H9 (cell line): ENCODE measurements at regions not wholly inside any gene's neighbourhood (a gene's known extent, or its start where the extent isn't known, plus 50 kb on each side); places are given as distances from the start of the nearest gene placed in this dataset.
A peak's percentile ranks its signal among the peaks of the same experiment; 100 is the strongest.

Experiments
- DNase-seq: peaks from one replicate; pipeline ENCODE4 v3.0.0-alpha.2; 2017
- H2AFZ ChIP-seq: one replicate; pipeline ENCODE4 v1.6.1; 2013; ENCODE audit warnings: mild to moderate bottlenecking, low read length, control low read depth, moderate library complexity
- H2AK5ac ChIP-seq: 2 replicates; pipeline ENCODE4 v1.6.1; 2013; ENCODE audit warnings: low read length, control low read depth, mixed read lengths; ENCODE audit not compliant: insufficient read length
- H2BK120ac ChIP-seq: one replicate; pipeline ENCODE4 v1.6.1; 2013; ENCODE audit warnings: low read depth, mild to moderate bottlenecking, low read length, control low read depth, inconsistent platforms; ENCODE audit not compliant: poor library complexity, severe bottlenecking
- H2BK12ac ChIP-seq: 2 replicates; pipeline ENCODE4 v1.6.1; 2013; ENCODE audit warnings: low read length, control low read depth, mixed read lengths, low read depth; ENCODE audit not compliant: insufficient read length
- H2BK15ac ChIP-seq: 2 replicates; pipeline ENCODE4 v1.6.1; 2013; ENCODE audit warnings: low read depth, low read length, control low read depth
- H2BK20ac ChIP-seq: one replicate; pipeline ENCODE4 v1.6.1; 2013; ENCODE audit warnings: low read depth, mild to moderate bottlenecking, low read length, control low read depth, inconsistent platforms; ENCODE audit not compliant: poor library complexity, severe bottlenecking
- H2BK5ac ChIP-seq: 2 replicates; pipeline ENCODE4 v1.6.1; 2013; ENCODE audit warnings: low read length, control low read depth, mixed read lengths; ENCODE audit not compliant: insufficient read length
- H3K14ac ChIP-seq: 2 replicates; pipeline ENCODE4 v1.6.1; 2013; ENCODE audit warnings: low read length, control low read depth; ENCODE audit not compliant: insufficient read depth
- H3K18ac ChIP-seq: 2 replicates; pipeline ENCODE4 v1.6.1; 2013; ENCODE audit warnings: low read depth, mild to moderate bottlenecking, mixed read lengths, low read length, control low read depth; ENCODE audit not compliant: insufficient read length
- H3K23ac ChIP-seq: 2 replicates; pipeline ENCODE4 v1.6.1; 2013; ENCODE audit warnings: low read length, control low read depth, mixed read lengths, low read depth; ENCODE audit not compliant: insufficient read length
- H3K23me2 ChIP-seq: 2 replicates; pipeline ENCODE4 v1.6.1; 2013; ENCODE audit warnings: low read depth, mild to moderate bottlenecking, mixed read lengths, low read length, control low read depth; ENCODE audit not compliant: insufficient read length, poor library complexity, severe bottlenecking
- H3K27ac ChIP-seq: 2 replicates; pipeline ENCODE4 v1.5.1; 2013; ENCODE audit warnings: low read length, control low read depth, mixed read lengths, low read depth; ENCODE audit not compliant: insufficient read length
- H3K27me3 ChIP-seq: 2 replicates; pipeline ENCODE4 v1.6.1; 2013; ENCODE audit warnings: low read length, control low read depth, inconsistent platforms; ENCODE audit not compliant: insufficient read depth
- H3K4ac ChIP-seq: 2 replicates; pipeline ENCODE4 v1.6.1; 2013; ENCODE audit warnings: low read depth, mild to moderate bottlenecking, control low read depth, inconsistent platforms, low read length, moderate library complexity
- H3K4me1 ChIP-seq: 2 replicates; pipeline ENCODE4 v1.6.1; 2013; ENCODE audit warnings: low read length, control low read depth, inconsistent platforms; ENCODE audit not compliant: insufficient read depth
- H3K4me2 ChIP-seq: 2 replicates; pipeline ENCODE4 v1.6.1; 2013; ENCODE audit warnings: low read length, control low read depth, mixed read lengths; ENCODE audit not compliant: insufficient read length, insufficient read depth
- H3K56ac ChIP-seq: 2 replicates; pipeline ENCODE4 v1.6.1; 2013; ENCODE audit warnings: low read depth, mild to moderate bottlenecking, mixed read lengths, low read length, control low read depth; ENCODE audit not compliant: insufficient read length
- H3K79me1 ChIP-seq: 2 replicates; pipeline ENCODE4 v1.6.1; 2013; ENCODE audit warnings: low read depth, mild to moderate bottlenecking, moderate library complexity, low read length, control low read depth, inconsistent platforms; ENCODE audit not compliant: insufficient read depth, poor library complexity, severe bottlenecking
- H3K79me2 ChIP-seq: 2 replicates; pipeline ENCODE4 v1.6.1; 2013; ENCODE audit warnings: low read length, control low read depth, inconsistent platforms; ENCODE audit not compliant: insufficient read depth
- H3K9ac ChIP-seq: 2 replicates; pipeline ENCODE4 v1.6.1; 2013; ENCODE audit warnings: low read length, control low read depth, mixed read lengths; ENCODE audit not compliant: insufficient read length; ENCODE audit errors: extremely low read depth
- H3K9me3 ChIP-seq: one replicate; pipeline ENCODE4 v1.6.1; 2013; ENCODE audit warnings: low read depth, low read length, inconsistent platforms; ENCODE audit not compliant: control insufficient read depth
- H3T11ph ChIP-seq: one replicate; pipeline ENCODE4 v1.6.1; 2013; ENCODE audit warnings: mild to moderate bottlenecking, low read length, control low read depth, inconsistent platforms
- H4K20me1 ChIP-seq: one replicate; pipeline ENCODE4 v1.6.1; 2013; ENCODE audit not compliant: control insufficient read depth, insufficient read length, insufficient read depth
- H4K5ac ChIP-seq: 2 replicates; pipeline ENCODE4 v1.6.1; 2013; ENCODE audit warnings: low read depth, mild to moderate bottlenecking, mixed read lengths, low read length, control low read depth; ENCODE audit not compliant: insufficient read length
- H4K8ac ChIP-seq: replicated peaks from 2 replicates; pipeline ENCODE4 v1.6.1; 2013; ENCODE audit warnings: low read length, control low read depth, mixed read lengths, low read depth; ENCODE audit not compliant: insufficient read length
- H4K91ac ChIP-seq: 2 replicates; pipeline ENCODE4 v1.6.1; 2013; ENCODE audit warnings: low read depth, mild to moderate bottlenecking, moderate library complexity, mixed read lengths, low read length, control low read depth; ENCODE audit not compliant: insufficient read length
- H3K27ac Mint-ChIP-seq, 3 experiments: 2 replicates in 2 of 3; 3 replicates in 1 of 3; pipeline ENCODE4 v1.8.0; 2020 to 2021; ENCODE audit warnings: mixed read lengths in 3 of 3, mild to moderate bottlenecking in 1 of 3, moderate library complexity in 1 of 3
- H3K27me3 Mint-ChIP-seq: 2 replicates; pipeline ENCODE4 v1.8.0; 2021; ENCODE audit warnings: low read depth, mild to moderate bottlenecking, moderate library complexity, mixed read lengths
- H3K36me3 Mint-ChIP-seq, 3 experiments: 2 replicates in 2 of 3; 3 replicates in 1 of 3; pipeline ENCODE4 v1.8.0; 2020 to 2021; ENCODE audit warnings: low read depth in 3 of 3, mixed read lengths in 3 of 3; ENCODE audit not compliant: insufficient read depth in 1 of 3
- H3K4me1 Mint-ChIP-seq, 2 experiments: 2 replicates each; pipeline ENCODE4 v1.8.0; 2020; ENCODE audit warnings: mixed read lengths in 2 of 2
- H3K4me3 Mint-ChIP-seq, 2 experiments: 2 replicates in 1 of 2; 3 replicates in 1 of 2; pipeline ENCODE4 v1.8.0; 2020 to 2021; ENCODE audit warnings: mild to moderate bottlenecking in 2 of 2, mixed read lengths in 2 of 2, moderate library complexity in 1 of 2
- H3K9me3 Mint-ChIP-seq, 2 experiments: 2 replicates in 1 of 2; 3 replicates in 1 of 2; pipeline ENCODE4 v1.8.0; 2020; ENCODE audit warnings: mild to moderate bottlenecking in 2 of 2, mixed read lengths in 2 of 2, moderate library complexity in 1 of 2
- CTCF ChIP-seq: fragments of 200-600 bp; sonication (generic); conservative IDR thresholded peaks from 3 replicates; pipeline ENCODE4 v1.8.0; 2021; ENCODE audit warnings: antibody characterized with exemption, mild to moderate bottlenecking
- WGBS: extraction: QIAGEN DNeasy Blood & Tissue Kit; methylation state at CpG from one replicate; pipeline ENCODE4 v1.1.7; 2013; ENCODE audit warnings: missing lambda C conversion rate, low lambda C conversion rate, mixed read lengths; ENCODE audit not compliant: insufficient read length; ENCODE audit errors: extremely low coverage; 5-methylcytosine and 5-hydroxymethylcytosine counted together

GRCh38 chr9:90141723-90142122 lies 500.9 kb downstream of the DIRAS2 start:
- no CpG with 5 or more reads among the region's 5 CpGs for WGBS
- Histone ChIP-seq H3K9ac (no peak overlapping the region), H3T11ph (no peak overlapping the region)

More at GRCh38 chr9:90141723-90142122, 500.9 kb downstream of the DIRAS2 start:
- no peak overlapping the region for H2BK20ac ChIP-seq
- no peak overlapping the region for H2BK120ac ChIP-seq
- H2BK5ac ChIP-seq, result no peak overlapping the region
- no peaks in the 10 kb centered on the region for H3K79me1 ChIP-seq
- no peaks in the 10 kb centered on the region for H3K27me3 ChIP-seq
- H3K4me3 Mint-ChIP-seq, result no peak overlapping the region
- H3K27ac ChIP-seq, result no peak overlapping the region
- no peak overlapping the region for H2AK5ac ChIP-seq
- TF ChIP-seq CTCF, result peak; percentile 75
- no peak overlapping the region for H3K56ac ChIP-seq
- no peak overlapping the region for H4K91ac ChIP-seq
- no peak overlapping the region for H3K27ac Mint-ChIP-seq
- H3K79me2 ChIP-seq, result no peaks in the 10 kb centered on the region
- H3K4ac ChIP-seq, result no peak overlapping the region
- H3K27me3 Mint-ChIP-seq, result peaks cover 1% of the 10 kb centered on the region
- H3K23ac ChIP-seq, result no peak overlapping the region
- peaks cover 10 to 17% of the 10 kb centered on the region in 2 experiments for H3K4me1 Mint-ChIP-seq
- no peaks in the 10 kb centered on the region for H4K20me1 ChIP-seq
- no peak overlapping the region for H3K4me2 ChIP-seq
- H3K9me3 ChIP-seq, result no peaks in the 10 kb centered on the region
- H3K9me3 Mint-ChIP-seq, result peaks cover 11 to 12% of the 10 kb centered on the region in 2 experiments; a peak in 4 of 5 replicates
- DNase-seq, result no peak
- peaks cover 0 to 6% (median 0%) of the 10 kb centered on the region in 3 experiments; a peak in 1 of 7 replicates for H3K36me3 Mint-ChIP-seq
- H2BK15ac ChIP-seq, result no peak overlapping the region
- no peak overlapping the region for H4K5ac ChIP-seq
- no peak overlapping the region for H3K18ac ChIP-seq
- no peak overlapping the region for H3K14ac ChIP-seq
- no peaks in the 10 kb centered on the region for H3K4me1 ChIP-seq
- H2AFZ ChIP-seq, result no peak overlapping the region
- H3K23me2 ChIP-seq, result no peaks in the 10 kb centered on the region
- H4K8ac ChIP-seq, result no peak overlapping the region
- H2BK12ac ChIP-seq, result no peak overlapping the region
